Left kidney (tissue), 1 donor: ENCODE measurements at regions not wholly inside any gene's neighbourhood (a gene's known extent, or its start where the extent isn't known, plus 50 kb on each side); places are given as distances from the start of the nearest gene placed in this dataset.
"Not testable (repeated sequence)": the region's sequence is repeated elsewhere in the genome, so short reads cannot be mapped to it uniquely, and the experiment has no call there.

Experiments
- DNase-seq: peaks from one replicate; pipeline ENCODE4 v3.0.0-alpha.2; 2013

DNA sequence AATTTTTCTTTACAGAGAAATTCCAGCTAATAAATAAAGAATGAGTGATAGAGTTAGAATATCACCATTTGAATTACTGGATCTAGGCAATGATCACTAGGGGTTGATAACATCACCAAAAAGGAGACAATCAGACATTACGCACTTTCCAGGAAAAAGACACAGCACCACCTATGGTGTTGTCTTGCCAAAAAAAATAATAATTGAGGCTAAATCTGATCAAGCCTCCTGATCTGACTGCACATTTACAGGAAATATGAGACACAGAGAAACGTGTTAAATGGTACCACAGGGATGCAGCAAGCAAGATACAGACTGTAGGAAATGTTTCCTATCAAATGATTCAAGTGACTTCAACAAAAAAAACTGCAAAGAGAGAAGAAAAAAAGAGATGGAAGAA is 92.8 kb downstream of the EOMES start:
- DNase-seq, result no peak

DNA sequence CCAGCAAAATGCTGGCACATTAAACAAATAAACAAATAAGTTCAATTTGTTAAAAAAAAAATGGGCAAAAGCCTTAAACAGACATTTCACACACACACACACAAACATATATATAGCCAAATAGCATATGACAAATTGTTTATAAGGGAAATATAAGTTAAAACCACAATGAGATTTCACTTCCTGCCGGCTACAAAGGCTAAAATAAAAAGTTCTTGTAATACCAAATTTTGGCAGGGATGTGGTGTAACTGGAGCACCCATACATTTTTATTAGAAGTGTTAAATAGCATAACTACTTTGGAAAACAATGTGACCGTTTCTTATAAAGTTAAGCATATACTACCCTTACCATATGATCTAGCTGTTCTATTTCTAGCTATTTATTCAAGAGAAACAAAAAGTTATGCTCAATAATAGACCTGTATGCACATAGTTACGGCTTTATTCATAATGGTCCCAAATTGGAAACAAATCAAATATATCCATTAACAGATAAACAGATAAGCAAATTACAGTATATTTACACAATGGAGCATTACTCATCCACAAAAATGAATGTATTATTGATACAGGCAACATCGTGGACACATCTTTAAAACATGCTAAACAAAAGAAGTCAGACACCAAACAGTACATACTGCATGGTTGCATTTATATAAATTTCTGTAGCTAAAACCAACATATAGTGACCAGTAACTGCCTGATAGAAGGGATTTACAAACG is 93.9 kb downstream of the EOMES start:
- DNase-seq, result no peak

DNA sequence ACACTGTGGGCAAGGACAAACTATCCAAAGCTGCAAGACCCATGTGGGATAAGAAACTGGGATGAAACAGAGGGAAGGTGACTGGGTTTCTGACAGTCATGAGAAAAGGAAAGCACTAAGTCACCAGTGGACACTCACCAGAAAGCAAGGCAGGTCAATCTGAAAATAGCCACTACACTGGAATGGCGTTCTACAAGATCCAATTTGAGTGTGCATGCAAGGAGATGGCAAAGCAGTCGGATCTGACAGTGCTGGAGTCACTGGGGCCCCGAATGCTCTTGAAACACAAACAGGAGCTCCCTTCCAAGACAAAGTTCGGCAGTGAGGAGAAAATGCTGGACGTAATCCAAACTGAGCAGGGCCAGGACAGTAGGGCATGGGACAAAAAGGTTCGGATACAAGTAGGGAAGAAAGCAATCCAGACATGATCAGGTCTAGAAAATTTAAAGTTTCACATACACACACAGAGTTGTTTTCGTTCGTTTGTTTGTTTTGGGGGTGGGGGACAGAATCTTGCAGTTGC is 95.5 kb downstream of the EOMES start:
- DNase-seq, result no peak

DNA sequence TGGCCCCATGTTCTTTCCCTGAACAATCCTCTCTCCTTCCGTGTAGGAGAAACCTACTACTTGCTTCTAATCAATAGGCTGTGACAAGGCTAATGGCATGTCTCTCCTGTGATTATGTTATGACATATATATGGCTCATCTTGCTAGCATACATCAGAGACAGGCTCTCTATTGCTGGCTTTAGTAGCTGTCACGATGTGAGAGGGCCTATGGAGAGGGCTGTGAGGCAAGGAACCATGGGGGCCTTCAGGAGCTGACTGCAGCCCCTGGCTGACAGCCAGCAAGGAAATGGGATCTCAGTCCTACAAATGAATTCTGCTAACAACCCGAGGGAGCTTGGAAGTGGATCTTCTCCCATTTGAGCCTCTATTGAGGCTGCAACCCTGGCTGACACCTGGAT is 96.3 kb downstream of the EOMES start:
- DNase-seq, result no peak

DNA sequence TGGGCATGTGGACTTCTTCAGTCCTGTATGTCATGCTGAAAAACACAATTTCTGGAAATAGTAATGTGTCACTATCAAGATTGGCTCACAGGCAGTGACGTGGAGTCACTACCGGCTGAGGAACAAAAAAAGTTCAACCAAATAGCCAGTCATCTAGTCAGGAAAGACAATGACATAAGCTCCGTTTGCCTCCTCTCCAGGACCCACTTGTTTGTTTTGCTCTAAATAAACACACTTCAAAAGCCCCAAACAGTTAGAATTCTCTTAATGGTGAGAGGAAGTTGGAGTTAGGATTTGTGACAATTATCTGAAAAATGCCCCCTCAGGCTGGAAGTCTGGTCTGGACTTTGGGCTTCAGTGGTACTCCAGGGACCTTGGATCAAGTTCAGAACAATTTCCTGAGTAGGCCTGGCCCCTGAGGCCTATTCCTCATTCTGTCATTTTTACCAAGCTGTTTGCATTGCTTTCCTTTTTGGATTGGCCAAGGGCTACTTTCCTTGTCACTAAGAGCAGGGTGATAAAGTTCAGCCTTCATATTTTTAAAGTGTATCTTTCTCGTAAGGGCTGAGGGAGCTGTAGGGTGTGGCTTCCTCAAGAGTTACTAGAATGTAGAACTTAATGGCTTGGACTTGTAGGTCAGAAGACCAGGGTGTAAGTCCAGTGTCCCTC is 98.9 kb downstream of the EOMES start:
- peak; percentile 13 for DNase-seq

DNA sequence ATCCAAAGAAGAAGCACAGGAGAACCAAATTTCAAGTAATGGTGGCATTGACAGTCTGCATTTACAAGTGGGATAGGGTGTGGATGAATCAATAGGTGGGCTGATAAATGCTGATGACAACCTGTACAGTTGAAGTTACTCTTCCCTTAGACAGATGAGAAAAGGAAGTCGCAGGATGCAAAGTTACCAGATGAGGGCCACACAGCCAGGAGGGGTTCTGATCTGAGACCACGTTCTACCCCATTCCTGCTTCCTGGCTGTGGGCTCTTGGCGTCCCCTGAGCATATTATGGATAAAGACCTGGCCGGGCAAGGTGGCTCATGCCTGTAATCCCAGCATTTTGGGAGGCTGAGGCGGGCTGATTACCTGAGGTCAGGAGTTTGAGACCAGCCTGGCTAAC is 104.6 kb downstream of the EOMES start:
- no peak for DNase-seq

DNA sequence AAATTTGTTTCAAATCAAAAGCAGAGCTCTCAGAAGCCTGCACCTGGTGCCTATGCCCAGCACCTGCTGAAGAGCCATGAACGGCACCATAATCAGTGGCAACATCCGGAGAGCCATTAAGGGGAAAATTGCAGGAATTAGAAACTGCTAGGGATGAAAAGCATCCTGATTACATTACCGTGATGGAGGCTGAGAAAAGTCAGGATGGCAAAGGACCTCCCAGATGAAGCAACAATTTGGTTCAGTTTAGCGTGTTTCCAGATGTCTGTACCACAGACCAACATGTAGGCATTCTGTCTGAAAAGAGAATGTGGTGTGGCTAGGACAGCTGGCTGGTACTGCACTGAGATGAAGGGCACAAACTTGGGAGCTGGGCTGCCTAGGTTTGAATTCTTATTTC is 106.1 kb downstream of the EOMES start:
- DNase-seq, result no peak

DNA sequence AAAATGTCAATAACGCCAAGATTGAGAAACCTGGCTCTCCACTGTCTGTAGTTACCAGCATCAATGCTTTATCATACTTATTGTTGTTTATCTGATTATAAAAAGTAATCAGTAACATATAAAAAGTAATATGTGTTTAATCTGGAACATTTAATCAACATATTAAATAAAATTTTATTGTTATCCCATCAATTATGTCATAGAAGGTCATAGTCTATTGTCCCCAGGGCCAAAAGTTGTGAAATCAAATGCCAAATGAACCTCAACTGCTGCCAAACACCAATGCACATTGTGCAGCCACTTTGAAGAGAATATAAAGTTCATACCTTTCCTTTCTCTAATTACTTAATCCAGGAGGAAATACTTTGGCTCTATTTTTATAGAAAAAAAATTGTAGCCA is 106.6 kb downstream of the EOMES start:
- no peak for DNase-seq

DNA sequence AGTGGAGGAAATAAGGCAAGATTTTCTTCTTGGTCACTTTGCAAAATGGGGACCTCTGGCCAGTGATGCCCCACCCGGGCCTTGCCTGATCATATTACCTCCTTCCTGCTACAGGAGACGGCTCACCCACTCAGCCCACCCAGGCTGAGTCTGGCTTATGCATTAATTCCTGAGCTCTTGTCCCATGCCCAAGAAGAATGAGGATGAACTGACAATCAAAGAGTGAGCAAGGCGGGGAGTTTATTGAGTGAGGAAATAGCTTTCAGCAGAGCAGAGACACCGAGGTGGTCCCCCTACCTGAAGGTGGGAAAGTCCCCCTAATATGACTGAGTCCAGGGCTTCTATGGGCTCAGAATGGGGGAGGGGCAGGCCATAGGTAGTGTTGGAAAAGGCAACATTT is 107.5 kb downstream of the EOMES start:
- DNase-seq, result no peak

DNA sequence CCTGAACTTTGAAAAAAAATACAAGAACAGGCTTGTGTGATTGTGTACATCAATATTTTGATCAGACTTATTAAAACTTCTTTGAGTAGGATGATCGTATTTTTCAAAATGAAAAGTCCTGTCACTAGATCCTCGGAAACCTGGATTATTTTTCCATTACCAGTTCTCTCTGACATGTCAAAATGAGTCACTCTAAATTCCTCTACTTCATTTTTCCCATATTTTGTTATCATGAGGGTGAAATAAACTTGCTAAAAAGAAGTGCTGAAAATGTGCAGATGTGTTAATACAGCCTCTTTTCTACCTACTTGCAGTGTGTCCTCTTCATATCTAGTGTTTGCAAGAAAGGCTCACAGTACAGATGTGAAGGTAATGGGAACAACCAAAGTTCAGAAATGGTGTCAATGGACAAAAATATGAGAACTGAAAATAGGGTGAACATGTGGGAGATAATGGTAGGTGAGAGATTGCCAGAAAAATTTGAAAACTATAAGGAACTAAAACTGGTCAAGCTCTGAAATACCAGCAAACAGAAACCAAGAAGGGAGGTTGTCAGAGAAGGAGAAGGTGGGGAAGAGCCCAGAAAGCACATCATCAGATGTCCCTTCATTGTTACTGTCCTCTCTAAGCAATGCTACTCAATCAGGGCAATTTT is 108.2 kb downstream of the EOMES start:
- DNase-seq, result no peak

DNA sequence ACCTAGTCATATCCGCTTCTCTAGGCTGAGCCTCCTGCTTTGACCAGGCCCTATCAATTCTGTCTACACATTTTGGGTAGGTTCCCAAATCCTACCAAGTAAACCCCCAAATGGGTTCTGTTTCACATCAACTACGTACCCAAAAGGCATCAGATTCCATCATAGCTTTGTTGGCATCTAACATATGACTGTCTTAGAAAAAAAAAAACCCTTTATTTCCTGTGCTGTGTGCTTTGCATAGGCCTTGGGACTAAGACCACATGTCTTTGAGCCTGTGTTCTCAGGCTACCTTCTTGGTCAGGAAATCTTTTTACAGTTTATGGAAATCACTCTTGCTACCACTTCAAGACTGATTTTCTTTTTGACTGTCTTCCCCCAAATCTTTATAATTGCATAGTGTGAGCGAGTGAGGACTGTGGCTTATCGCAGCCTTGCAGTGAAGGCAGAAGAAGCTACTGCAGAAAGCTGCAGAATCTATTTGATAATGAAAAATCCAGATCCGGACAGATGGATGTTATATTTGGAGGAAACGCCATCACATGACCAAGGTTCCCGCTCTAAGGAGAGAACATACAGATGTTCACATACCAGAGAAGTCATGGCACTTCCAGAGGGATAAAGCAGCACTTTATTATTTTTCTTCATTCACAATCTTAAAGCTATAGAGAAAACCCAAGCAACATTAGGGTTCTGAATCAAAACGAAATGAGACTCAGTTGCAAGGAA is 111.2 kb downstream of the EOMES start:
- DNase-seq, result no peak

DNA sequence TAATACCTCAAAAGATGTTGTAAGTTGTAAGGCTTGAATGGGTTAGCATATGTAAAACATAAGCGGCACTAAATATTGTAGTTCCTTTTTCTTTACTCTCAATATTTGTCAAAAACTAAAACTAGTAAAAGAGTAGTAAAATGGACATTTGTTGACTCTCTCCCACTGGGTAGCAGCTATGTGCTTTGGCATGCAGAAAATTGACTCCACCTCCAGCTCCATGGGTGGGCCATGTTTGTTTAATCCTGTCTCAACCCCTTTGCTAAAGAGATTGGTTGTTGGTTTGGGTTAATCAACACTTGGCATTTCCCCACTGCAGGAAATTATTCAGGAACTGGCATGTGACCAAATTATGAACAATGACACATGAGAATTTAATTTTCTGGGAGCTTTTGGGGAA is 114.8 kb downstream of the EOMES start:
- DNase-seq, result no peak

DNA sequence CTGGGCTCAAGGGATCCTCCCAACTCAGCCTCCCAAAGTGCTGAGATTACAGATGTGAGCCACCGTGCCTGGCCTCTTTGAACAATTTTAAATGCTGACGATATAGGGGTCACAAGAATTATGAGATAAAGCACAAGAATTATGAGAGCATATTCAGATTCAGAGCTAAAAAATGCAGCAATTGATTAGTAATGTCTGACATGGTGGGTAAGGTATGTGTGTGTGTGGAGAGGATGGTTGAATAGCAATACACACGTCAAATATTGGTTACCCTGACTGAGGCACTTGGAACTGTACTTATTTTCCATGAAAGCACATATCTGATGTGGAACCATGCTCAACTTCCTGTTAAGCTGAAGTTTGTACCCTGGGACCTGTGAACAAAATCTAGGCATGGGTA is 115.6 kb downstream of the EOMES start:
- no peak for DNase-seq

DNA sequence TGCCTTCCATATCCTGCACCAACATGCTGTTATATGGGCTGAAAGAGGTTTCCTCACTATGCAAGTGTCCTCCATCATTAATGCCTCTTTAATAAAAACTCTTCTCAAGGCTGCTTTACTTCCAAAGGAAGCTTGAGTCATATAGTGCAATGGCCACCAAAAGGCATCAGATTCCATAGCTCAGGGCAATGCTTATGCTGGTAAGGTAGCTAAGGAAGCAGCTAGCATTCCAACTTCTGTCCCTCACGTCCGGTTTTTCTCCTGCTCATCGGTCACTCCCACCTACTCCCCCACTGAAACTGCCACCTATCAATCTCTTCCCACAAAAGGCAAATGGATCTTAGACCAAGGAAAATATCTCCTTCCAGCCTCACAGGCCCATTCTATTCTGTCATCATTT is 117.1 kb upstream of the SLC4A7 start:
- DNase-seq, result not testable (repeated sequence)

DNA sequence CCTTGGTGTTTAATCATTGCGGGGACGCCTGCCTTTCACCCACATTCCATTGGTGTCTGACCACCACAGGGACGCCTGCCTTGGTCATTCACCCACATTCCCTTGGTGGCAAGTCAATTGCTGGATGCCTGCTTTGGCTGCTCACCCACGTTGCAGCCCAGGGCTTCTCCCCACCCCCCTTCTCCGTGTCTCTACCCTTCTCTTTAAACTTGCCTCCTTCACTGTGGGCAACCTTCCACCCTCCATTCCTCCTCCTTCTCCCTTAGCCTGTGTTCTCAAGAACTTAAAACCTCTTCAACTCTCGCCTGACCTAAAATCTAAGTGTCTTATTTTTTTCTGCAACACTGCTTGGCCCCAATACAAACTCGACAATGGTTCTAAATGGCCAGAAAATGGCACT is 115.6 kb upstream of the SLC4A7 start:
- not testable (repeated sequence) for DNase-seq

DNA sequence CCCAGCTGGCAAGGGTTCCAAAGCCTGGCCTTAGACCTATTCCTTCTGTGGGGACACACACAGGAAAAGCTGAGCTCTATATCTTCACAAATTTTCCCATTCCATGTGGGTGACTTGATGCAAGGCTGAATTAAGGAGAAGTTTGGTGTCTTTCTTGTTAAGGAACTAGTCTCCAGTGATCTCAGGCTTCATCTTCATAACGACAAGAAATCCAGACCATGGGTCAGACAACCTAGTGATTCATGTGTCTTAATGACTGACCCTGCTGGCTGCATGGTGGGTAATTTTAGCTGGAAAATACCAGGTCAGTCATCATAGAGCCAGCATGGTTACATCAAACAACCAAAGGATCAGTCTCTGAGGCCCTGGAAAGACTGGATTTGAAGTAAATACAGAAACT is 112.7 kb upstream of the SLC4A7 start:
- DNase-seq, result no peak

DNA sequence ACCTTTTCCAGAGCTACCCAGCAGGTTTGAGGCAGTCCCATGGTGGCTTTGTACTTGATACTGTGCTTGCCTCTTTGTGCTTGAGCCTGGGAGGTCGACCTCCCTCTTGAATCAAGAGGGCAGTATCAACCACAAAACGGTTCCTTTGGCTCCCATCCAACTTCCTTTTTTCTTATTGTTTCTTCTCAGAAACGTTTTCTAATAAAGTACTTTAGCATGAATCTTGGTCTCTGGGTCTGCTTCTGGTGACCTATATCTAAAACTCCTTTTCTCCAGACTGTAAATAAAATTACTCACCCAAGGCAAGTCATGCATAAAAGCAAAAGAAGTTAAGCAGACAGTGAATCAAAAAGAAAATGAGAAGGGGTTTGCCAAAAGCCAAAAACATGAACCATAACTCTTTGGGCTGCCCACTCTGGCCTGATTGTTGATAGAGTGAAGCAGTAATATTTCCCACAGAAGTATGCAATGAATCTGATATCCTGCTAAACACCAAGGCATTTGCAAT is 112.2 kb upstream of the SLC4A7 start:
- DNase-seq, result peak; percentile 48

DNA sequence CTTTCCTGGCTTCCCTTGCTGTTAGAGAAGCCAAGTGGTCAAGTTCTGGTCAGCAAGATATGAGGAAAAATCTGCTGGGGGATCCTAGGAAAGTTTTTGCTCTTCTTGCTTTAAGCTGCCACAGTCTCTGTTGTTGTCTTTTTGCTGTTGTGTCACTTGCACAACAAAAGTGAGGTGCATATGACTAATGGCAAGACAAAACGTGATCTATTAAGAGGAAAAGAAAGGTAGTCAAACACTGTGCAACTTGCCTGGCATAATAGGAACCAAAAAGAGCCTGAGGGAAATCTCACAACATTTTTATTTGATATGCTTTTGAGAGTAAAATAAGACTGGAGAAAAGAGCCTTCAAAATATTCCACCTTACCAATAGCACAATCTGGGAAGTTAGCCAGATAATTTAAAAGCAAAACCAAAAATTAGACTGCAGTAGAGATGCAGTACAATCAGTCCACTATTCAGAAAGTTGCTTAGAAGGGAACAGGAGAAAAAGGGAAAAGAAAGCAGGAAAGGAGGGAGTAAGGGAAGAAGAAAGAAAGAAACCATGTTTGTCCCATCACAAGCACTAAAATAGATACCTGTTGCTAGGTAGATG is 110.0 kb upstream of the SLC4A7 start:
- no peak for DNase-seq

DNA sequence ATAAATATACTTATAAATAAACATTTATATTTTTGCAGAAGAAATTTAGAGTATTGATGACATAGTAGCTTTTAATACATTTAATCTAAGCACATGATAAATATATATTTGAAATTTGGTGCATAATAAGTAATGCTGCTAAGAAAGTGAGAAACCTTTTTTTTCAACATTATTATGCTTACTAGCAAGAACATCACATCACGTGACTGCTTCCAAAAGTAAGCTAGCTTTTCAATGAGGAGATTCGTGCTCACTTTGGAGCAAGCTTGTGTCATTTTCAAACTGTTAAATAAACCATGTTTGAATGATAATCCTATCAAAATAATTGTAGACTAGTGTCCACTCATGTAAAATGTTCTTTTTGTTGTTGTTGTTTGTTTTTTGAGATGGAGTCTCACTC is 109.0 kb upstream of the SLC4A7 start:
- no peak for DNase-seq

DNA sequence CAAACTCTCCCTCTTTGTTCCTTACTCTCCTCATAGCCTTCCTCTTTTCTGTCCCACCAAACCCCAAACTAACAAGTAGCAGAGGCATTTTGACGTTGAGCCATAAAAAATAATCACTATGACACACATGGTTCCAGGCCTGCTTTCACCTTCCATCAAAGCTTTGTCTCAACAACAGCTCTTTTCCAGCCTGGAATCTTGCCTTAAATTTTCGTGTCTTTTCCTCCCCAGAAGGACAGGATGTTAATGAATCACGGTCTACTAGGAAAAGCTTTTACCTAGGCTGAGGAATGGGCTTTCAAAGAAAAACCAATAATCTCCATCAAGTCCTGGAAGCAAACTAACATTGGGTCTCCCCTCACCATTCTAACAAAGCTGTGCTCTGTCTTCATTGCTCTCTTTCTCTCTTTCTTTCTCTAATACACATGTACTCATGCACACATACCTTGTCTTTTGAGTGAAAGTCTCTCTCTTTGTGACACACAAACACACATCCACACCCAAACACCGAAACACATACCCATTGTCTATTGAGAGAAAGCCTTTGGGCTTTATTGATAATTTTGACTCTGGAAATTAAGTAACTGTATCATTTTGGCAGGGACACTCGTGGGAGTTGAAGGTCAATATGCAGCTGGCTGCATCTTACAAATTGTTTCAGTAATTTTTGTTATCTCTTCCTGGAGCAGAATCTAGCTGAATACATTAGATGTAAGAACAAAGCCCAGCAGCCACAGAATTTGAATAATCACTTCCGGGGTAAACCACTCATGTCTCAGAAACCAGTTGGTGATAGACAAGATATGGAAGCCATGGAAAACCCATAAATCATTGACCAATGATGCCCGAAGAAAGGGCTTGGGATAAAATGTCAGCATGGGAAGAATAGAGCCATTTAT is 107.4 kb upstream of the SLC4A7 start:
- DNase-seq, result no peak
